ENCODE measurements at regions not wholly inside any gene's neighbourhood (a gene's known extent, or its start where the extent isn't known, plus 50 kb on each side); places are given as distances from the start of the nearest gene placed in this dataset.
A peak's percentile ranks its signal among the peaks of the same experiment; 100 is the strongest.

DNA sequence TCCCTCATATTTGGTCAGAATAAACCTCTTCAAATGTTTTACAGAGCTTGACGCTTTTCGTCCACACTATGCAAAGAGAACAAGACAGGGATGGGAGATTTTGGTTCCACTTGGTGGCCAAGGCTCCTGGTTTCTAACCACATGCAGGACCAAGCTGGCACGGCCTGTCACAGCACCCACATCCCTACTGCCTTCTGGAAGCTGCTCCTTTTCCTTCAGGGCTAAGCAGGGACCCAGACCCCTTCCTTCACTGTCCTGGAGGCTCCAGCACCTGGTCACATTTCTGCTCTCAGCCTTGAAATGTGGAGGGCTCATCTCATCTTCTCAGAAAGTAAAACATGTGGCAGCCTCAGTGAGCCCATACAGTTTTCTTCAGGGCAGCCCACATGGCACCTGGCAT, 50.4 kb upstream of the ARHGEF7 start:
- peaks cover 25% of the 10 kb centered on the region for H3K27me3 Mint-ChIP-seq (ENCODE audit: insufficient read depth, low read depth, poor library complexity)
- Histone ChIP-seq H2AFZ (peak overlapping the region; percentile 69), H3K4me1 (ENCODE audit: insufficient read depth) (peaks cover 39% of the 10 kb centered on the region), H3K36me3 (ENCODE audit: insufficient read depth) (no peaks in the 10 kb centered on the region), H3K79me2 (replicated peaks; ENCODE audit: insufficient read depth) (no peaks in the 10 kb centered on the region), H3K4me3 (no peak overlapping the region), H3F3A (replicated peaks; ENCODE audit: low read depth) (0 out of 2 replicates have a peak, but pooled peaks cover 3% of the 10 kb centered on the region), H3K4me2 (0 out of 2 replicates have a peak overlapping the region, but pooled peaks have one; percentile 42), H3K9me2 (ENCODE audit: insufficient read depth) (peaks cover 6% of the 10 kb centered on the region), H3K27ac (ENCODE audit: low read depth) (no peak overlapping the region), H3K27me3 (ENCODE audit: insufficient read depth) (peaks cover 37% of the 10 kb centered on the region), H4K20me1 (replicated peaks; ENCODE audit: insufficient read depth) (no peaks in the 10 kb centered on the region)
- H3K4me3 Mint-ChIP-seq, result peak overlapping the region; percentile 18; the same call in 1 of the 3 replicates
- H3K36me3 Mint-ChIP-seq (ENCODE audit: low read depth), result 0 out of 3 replicates have a peak, but pooled peaks cover 1% of the 10 kb centered on the region
- TF ChIP-seq ZNF114 (CRISPR knock-in tag; IDR thresholded peaks at IDR 0.05) (no peak), EZH2 (IDR thresholded peaks at IDR 0.05; ENCODE audit: low read depth, unreplicated experiment) (no peak), EZH2phosphoT487 (IDR thresholded peaks at IDR 0.05; ENCODE audit: unreplicated experiment) (no peak), JUNB (IDR thresholded peaks at IDR 0.05; ENCODE audit: unreplicated experiment) (no peak), ZNF331 (CRISPR knock-in tag; IDR thresholded peaks at IDR 0.05; ENCODE audit: low read depth) (no peak), NANOG (IDR thresholded peaks at IDR 0.05; ENCODE audit: borderline replicate concordance) (no peak), CREB1 (CRISPR knock-in tag; IDR thresholded peaks at IDR 0.05; ENCODE audit: low read depth) (no peak), POLR2AphosphoS5 (IDR thresholded peaks at IDR 0.05; ENCODE audit: low read depth) (no peak), STAT1 (IDR thresholded peaks at IDR 0.05; ENCODE audit: unreplicated experiment) (no peak)
- TF ChIP-seq, protein P1, sequence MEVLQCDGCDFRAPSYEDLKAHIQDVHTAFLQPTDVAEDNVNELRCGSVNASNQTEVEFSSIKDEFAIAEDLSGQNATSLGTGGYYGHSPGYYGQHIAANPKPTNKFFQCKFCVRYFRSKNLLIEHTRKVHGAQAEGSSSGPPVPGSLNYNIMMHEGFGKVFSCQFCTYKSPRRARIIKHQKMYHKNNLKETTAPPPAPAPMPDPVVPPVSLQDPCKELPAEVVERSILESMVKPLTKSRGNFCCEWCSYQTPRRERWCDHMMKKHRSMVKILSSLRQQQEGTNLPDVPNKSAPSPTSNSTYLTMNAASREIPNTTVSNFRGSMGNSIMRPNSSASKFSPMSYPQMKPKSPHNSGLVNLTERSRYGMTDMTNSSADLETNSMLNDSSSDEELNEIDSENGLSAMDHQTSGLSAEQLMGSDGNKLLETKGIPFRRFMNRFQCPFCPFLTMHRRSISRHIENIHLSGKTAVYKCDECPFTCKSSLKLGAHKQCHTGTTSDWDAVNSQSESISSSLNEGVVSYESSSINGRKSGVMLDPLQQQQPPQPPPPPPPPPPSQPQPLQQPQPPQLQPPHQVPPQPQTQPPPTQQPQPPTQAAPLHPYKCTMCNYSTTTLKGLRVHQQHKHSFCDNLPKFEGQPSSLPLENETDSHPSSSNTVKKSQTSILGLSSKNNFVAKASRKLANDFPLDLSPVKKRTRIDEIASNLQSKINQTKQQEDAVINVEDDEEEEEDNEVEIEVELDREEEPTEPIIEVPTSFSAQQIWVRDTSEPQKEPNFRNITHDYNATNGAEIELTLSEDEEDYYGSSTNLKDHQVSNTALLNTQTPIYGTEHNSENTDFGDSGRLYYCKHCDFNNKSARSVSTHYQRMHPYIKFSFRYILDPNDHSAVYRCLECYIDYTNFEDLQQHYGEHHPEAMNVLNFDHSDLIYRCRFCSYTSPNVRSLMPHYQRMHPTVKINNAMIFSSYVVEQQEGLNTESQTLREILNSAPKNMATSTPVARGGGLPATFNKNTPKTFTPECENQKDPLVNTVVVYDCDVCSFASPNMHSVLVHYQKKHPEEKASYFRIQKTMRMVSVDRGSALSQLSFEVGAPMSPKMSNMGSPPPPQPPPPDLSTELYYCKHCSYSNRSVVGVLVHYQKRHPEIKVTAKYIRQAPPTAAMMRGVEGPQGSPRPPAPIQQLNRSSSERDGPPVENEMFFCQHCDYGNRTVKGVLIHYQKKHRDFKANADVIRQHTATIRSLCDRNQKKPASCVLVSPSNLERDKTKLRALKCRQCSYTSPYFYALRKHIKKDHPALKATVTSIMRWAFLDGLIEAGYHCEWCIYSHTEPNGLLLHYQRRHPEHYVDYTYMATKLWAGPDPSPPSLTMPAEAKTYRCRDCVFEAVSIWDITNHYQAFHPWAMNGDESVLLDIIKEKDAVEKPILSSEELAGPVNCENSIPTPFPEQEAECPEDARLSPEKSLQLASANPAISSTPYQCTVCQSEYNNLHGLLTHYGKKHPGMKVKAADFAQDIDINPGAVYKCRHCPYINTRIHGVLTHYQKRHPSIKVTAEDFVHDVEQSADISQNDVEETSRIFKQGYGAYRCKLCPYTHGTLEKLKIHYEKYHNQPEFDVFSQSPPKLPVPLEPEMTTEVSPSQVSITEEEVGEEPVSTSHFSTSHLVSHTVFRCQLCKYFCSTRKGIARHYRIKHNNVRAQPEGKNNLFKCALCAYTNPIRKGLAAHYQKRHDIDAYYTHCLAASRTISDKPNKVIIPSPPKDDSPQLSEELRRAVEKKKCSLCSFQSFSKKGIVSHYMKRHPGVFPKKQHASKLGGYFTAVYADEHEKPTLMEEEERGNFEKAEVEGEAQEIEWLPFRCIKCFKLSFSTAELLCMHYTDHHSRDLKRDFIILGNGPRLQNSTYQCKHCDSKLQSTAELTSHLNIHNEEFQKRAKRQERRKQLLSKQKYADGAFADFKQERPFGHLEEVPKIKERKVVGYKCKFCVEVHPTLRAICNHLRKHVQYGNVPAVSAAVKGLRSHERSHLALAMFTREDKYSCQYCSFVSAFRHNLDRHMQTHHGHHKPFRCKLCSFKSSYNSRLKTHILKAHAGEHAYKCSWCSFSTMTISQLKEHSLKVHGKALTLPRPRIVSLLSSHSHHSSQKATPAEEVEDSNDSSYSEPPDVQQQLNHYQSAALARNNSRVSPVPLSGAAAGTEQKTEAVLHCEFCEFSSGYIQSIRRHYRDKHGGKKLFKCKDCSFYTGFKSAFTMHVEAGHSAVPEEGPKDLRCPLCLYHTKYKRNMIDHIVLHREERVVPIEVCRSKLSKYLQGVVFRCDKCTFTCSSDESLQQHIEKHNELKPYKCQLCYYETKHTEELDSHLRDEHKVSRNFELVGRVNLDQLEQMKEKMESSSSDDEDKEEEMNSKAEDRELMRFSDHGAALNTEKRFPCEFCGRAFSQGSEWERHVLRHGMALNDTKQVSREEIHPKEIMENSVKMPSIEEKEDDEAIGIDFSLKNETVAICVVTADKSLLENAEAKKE (CRISPR knock-in tag; IDR thresholded peaks at IDR 0.05), result no peak
- TF ChIP-seq, protein P2, sequence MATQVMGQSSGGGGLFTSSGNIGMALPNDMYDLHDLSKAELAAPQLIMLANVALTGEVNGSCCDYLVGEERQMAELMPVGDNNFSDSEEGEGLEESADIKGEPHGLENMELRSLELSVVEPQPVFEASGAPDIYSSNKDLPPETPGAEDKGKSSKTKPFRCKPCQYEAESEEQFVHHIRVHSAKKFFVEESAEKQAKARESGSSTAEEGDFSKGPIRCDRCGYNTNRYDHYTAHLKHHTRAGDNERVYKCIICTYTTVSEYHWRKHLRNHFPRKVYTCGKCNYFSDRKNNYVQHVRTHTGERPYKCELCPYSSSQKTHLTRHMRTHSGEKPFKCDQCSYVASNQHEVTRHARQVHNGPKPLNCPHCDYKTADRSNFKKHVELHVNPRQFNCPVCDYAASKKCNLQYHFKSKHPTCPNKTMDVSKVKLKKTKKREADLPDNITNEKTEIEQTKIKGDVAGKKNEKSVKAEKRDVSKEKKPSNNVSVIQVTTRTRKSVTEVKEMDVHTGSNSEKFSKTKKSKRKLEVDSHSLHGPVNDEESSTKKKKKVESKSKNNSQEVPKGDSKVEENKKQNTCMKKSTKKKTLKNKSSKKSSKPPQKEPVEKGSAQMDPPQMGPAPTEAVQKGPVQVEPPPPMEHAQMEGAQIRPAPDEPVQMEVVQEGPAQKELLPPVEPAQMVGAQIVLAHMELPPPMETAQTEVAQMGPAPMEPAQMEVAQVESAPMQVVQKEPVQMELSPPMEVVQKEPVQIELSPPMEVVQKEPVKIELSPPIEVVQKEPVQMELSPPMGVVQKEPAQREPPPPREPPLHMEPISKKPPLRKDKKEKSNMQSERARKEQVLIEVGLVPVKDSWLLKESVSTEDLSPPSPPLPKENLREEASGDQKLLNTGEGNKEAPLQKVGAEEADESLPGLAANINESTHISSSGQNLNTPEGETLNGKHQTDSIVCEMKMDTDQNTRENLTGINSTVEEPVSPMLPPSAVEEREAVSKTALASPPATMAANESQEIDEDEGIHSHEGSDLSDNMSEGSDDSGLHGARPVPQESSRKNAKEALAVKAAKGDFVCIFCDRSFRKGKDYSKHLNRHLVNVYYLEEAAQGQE (IDR thresholded peaks at IDR 0.05; ENCODE audit: unreplicated experiment), result no peak
- TF ChIP-seq, protein P3, sequence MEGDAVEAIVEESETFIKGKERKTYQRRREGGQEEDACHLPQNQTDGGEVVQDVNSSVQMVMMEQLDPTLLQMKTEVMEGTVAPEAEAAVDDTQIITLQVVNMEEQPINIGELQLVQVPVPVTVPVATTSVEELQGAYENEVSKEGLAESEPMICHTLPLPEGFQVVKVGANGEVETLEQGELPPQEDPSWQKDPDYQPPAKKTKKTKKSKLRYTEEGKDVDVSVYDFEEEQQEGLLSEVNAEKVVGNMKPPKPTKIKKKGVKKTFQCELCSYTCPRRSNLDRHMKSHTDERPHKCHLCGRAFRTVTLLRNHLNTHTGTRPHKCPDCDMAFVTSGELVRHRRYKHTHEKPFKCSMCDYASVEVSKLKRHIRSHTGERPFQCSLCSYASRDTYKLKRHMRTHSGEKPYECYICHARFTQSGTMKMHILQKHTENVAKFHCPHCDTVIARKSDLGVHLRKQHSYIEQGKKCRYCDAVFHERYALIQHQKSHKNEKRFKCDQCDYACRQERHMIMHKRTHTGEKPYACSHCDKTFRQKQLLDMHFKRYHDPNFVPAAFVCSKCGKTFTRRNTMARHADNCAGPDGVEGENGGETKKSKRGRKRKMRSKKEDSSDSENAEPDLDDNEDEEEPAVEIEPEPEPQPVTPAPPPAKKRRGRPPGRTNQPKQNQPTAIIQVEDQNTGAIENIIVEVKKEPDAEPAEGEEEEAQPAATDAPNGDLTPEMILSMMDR (conservative IDR thresholded peaks at IDR 0.05; ENCODE audit: low read depth in 2 of 2), result no peak
- TF ChIP-seq, protein P4, sequence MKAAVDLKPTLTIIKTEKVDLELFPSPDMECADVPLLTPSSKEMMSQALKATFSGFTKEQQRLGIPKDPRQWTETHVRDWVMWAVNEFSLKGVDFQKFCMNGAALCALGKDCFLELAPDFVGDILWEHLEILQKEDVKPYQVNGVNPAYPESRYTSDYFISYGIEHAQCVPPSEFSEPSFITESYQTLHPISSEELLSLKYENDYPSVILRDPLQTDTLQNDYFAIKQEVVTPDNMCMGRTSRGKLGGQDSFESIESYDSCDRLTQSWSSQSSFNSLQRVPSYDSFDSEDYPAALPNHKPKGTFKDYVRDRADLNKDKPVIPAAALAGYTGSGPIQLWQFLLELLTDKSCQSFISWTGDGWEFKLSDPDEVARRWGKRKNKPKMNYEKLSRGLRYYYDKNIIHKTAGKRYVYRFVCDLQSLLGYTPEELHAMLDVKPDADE (IDR thresholded peaks at IDR 0.05), result no peak
- ATAC-seq (no peak), DNase-seq (ENCODE audit: low spot score) (no peak)
- H3K9me3 Mint-ChIP-seq, result no peaks in the 10 kb centered on the region
- no peak overlapping the region; the same call in 1 of the 2 replicates for H3K27ac Mint-ChIP-seq
- peaks cover 42% of the 10 kb centered on the region for H3K4me1 Mint-ChIP-seq

Measured in GM23338 (cell line).